Nephron (organoid): ENCODE measurements at regions not wholly inside any gene's neighbourhood (a gene's known extent, or its start where the extent isn't known, plus 50 kb on each side); places are given as distances from the start of the nearest gene placed in this dataset.

ENCODE experiments used
- H3K27ac Mint-ChIP-seq, 3 experiments: 2 replicates each; pipeline ENCODE4 v1.8.0; 2020; ENCODE audit warnings: mixed read lengths in 3 of 3, mild to moderate bottlenecking in 2 of 3, moderate library complexity in 1 of 3
- H3K27me3 Mint-ChIP-seq: 2 replicates; pipeline ENCODE4 v1.8.0; 2021; ENCODE audit warnings: low read depth, mild to moderate bottlenecking, moderate library complexity, mixed read lengths
- H3K36me3 Mint-ChIP-seq: 2 replicates; pipeline ENCODE4 v1.8.0; 2020; ENCODE audit warnings: low read depth, mixed read lengths
- H3K4me1 Mint-ChIP-seq: 2 replicates; pipeline ENCODE4 v1.8.0; 2020; ENCODE audit warnings: mixed read lengths
- H3K4me3 Mint-ChIP-seq, 3 experiments: 2 replicates each; pipeline ENCODE4 v1.8.0; 2020; ENCODE audit warnings: mild to moderate bottlenecking in 3 of 3, mixed read lengths in 3 of 3, moderate library complexity in 2 of 3
- H3K9me3 Mint-ChIP-seq: 2 replicates; pipeline ENCODE4 v1.8.0; 2020; ENCODE audit warnings: mixed read lengths
- TF ChIP-seq, protein P1 (sequence below), 3 experiments: fragments of 200-600 bp; sonication (generic); IDR thresholded peaks; one replicate each; pipeline ENCODE4 v1.5.0; 2021; ENCODE audit warnings: antibody characterized with exemption in 3 of 3; ENCODE audit not compliant: unreplicated experiment in 3 of 3

DNA sequence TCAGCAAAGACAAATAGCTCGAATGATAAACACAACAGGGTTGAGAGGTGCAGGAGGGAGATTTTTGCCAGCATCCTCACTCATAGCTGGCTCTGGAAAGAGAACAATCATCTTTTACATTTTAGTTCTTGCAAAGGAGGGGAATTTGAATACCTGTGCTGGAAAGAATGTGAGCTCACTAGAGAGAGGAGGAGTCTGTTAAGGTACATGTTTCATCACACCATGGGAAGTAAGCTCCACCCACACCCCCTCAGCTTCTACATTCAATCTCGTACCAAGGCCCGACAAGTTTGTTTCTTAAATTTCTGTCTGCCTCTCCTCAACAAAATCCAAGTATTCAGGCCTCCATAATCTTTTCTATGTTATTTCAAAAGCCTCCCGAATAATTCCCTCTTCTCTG is 254.6 kb downstream of the BRINP1 start:
- Mint-ChIP-seq H3K4me1 (no peaks in the 10 kb centered on the region), H3K27ac (no peak overlapping the region), H3K9me3 (no peaks in the 10 kb centered on the region), H3K27me3 (no peaks in the 10 kb centered on the region), H3K36me3 (no peaks in the 10 kb centered on the region), H3K4me3 (no peak overlapping the region)
- TF ChIP-seq, protein P1, sequence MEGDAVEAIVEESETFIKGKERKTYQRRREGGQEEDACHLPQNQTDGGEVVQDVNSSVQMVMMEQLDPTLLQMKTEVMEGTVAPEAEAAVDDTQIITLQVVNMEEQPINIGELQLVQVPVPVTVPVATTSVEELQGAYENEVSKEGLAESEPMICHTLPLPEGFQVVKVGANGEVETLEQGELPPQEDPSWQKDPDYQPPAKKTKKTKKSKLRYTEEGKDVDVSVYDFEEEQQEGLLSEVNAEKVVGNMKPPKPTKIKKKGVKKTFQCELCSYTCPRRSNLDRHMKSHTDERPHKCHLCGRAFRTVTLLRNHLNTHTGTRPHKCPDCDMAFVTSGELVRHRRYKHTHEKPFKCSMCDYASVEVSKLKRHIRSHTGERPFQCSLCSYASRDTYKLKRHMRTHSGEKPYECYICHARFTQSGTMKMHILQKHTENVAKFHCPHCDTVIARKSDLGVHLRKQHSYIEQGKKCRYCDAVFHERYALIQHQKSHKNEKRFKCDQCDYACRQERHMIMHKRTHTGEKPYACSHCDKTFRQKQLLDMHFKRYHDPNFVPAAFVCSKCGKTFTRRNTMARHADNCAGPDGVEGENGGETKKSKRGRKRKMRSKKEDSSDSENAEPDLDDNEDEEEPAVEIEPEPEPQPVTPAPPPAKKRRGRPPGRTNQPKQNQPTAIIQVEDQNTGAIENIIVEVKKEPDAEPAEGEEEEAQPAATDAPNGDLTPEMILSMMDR (IDR thresholded peaks at IDR 0.05; ENCODE audit: unreplicated experiment in 3 of 3) = no peak
